Activated CD4-positive, CD25-positive, alpha-beta regulatory T cell (primary cell): ENCODE measurements at regions not wholly inside any gene's neighbourhood (a gene's known extent, or its start where the extent isn't known, plus 50 kb on each side); places are given as distances from the start of the nearest gene placed in this dataset.

Experiments
- DNase-seq, 4 experiments: peaks; one replicate each; lab custom pipeline; 2025; lab: John Stamatoyannopoulos, UW

- DNase-seq: no peak
These were observed 157.7 kb upstream of the COL1A2 start for GRCh38 chr7:94236960-94237359.

GRCh38 chr7:94237417-94237816 lies 157.3 kb upstream of the COL1A2 start:
- DNase-seq: no peak

- no peak for DNase-seq
These were observed 154.9 kb upstream of the COL1A2 start for GRCh38 chr7:94239661-94240234.

- no peak for DNase-seq
These were observed 153.8 kb upstream of the COL1A2 start for GRCh38 chr7:94240902-94241301.

- no peak for DNase-seq
These were observed 153.2 kb upstream of the COL1A2 start for GRCh38 chr7:94241402-94241925.

- DNase-seq: no peak
These were observed 151.5 kb upstream of the COL1A2 start for GRCh38 chr7:94243066-94243711.

GRCh38 chr7:94244760-94245159 lies 149.9 kb upstream of the COL1A2 start:
- DNase-seq: no peak

GRCh38 chr7:94245500-94245899 lies 149.2 kb upstream of the COL1A2 start:
- no peak for DNase-seq

GRCh38 chr7:94247970-94248369 lies 146.7 kb upstream of the COL1A2 start:
- DNase-seq: no peak

GRCh38 chr7:94249631-94250030 lies 145.1 kb upstream of the COL1A2 start:
- DNase-seq: no peak

GRCh38 chr7:94250124-94250523 lies 144.6 kb upstream of the COL1A2 start:
- no peak for DNase-seq

- no peak for DNase-seq
These were observed 143.7 kb upstream of the COL1A2 start for GRCh38 chr7:94250987-94251386.

GRCh38 chr7:94252124-94252523 lies 142.6 kb upstream of the COL1A2 start:
- DNase-seq: no peak

GRCh38 chr7:94252971-94253370 lies 141.7 kb upstream of the COL1A2 start:
- no peak for DNase-seq

GRCh38 chr7:94253686-94254085 lies 141.0 kb upstream of the COL1A2 start:
- DNase-seq: no peak

- no peak for DNase-seq
These were observed 136.0 kb upstream of the COL1A2 start for GRCh38 chr7:94258418-94259300.

GRCh38 chr7:94261067-94261466 lies 133.6 kb upstream of the COL1A2 start:
- no peak for DNase-seq

- DNase-seq: no peak
These were observed 129.9 kb upstream of the COL1A2 start for GRCh38 chr7:94264756-94265155.

GRCh38 chr7:94265456-94265855 lies 129.2 kb upstream of the COL1A2 start:
- DNase-seq: no peak

GRCh38 chr7:94266238-94266644 lies 128.5 kb upstream of the COL1A2 start:
- DNase-seq: no peak

- DNase-seq: no peak
These were observed 123.9 kb upstream of the COL1A2 start for GRCh38 chr7:94270772-94271171.

GRCh38 chr7:94272821-94273583 lies 121.7 kb upstream of the COL1A2 start:
- no peak for DNase-seq
